HEK293T (cell line): ENCODE measurements at regions not wholly inside any gene's neighbourhood (a gene's known extent, or its start where the extent isn't known, plus 50 kb on each side); places are given as distances from the start of the nearest gene placed in this dataset.
"Not testable (repeated sequence)": the region's sequence is repeated elsewhere in the genome, so short reads cannot be mapped to it uniquely, and the experiment has no call there.

Experiments
- CTCF ChIA-PET: fragments of 350-600 bp; formaldehyde crosslinking; extraction: SDS; loops from one replicate; lab custom pipeline; 2021; ENCODE audit warnings: antibody characterized with exemption, inconsistent platforms; lab: Yijun Ruan, JAX
- POLR2A ChIA-PET: fragments of 350-600 bp; formaldehyde crosslinking; extraction: SDS; loops from one replicate; lab custom pipeline; 2020; ENCODE audit warnings: antibody characterized with exemption, inconsistent platforms; lab: Yijun Ruan, JAX
- DNase-seq: peaks from one replicate; pipeline ENCODE4 v3.0.0; 2012; ENCODE audit warnings: mixed read lengths; ENCODE audit errors: extremely low spot score
- ARNT ChIP-seq: fragments of 450-650 bp; IDR thresholded peaks from 2 replicates; pipeline ENCODE4 v1.6.1; 2017; ENCODE audit warnings: mild to moderate bottlenecking
- BHLHE40 ChIP-seq: fragments of 450-650 bp; IDR thresholded peaks from 2 replicates; pipeline ENCODE4 v1.6.1; 2016; ENCODE audit warnings: mild to moderate bottlenecking, moderate library complexity, borderline replicate concordance
- CTBP1 ChIP-seq: fragments of 450-650 bp; IDR thresholded peaks from 2 replicates; pipeline ENCODE4 v1.6.1; 2016; ENCODE audit warnings: borderline replicate concordance
- ELF4 ChIP-seq: fragments of 450-650 bp; IDR thresholded peaks from 2 replicates; pipeline ENCODE4 v1.6.1; 2017; ENCODE audit warnings: antibody characterized with exemption
- FOXA1 ChIP-seq: fragments of 450-650 bp; IDR thresholded peaks from 2 replicates; pipeline ENCODE4 v1.6.1; 2016; ENCODE audit warnings: mild to moderate bottlenecking
- FOXK2 ChIP-seq: fragments of 450-650 bp; IDR thresholded peaks from 2 replicates; pipeline ENCODE4 v1.6.1; 2016; ENCODE audit warnings: mild to moderate bottlenecking
- FOXM1 ChIP-seq: fragments of 450-650 bp; IDR thresholded peaks from 2 replicates; pipeline ENCODE4 v1.6.1; 2017; ENCODE audit warnings: mild to moderate bottlenecking, borderline replicate concordance
- HDGF ChIP-seq: fragments of 450-650 bp; IDR thresholded peaks from 2 replicates; pipeline ENCODE4 v1.6.1; 2017; ENCODE audit warnings: antibody characterized with exemption, borderline replicate concordance
- L3MBTL2 ChIP-seq: fragments of 450-650 bp; conservative IDR thresholded peaks from 2 replicates; pipeline ENCODE4 v1.6.1; 2016; ENCODE audit warnings: mild to moderate bottlenecking
- LEF1 ChIP-seq: fragments of 450-650 bp; IDR thresholded peaks from 2 replicates; pipeline ENCODE4 v1.6.1; 2017; ENCODE audit warnings: mild to moderate bottlenecking, borderline replicate concordance
- NFRKB ChIP-seq: fragments of 450-650 bp; IDR thresholded peaks from 2 replicates; pipeline ENCODE4 v1.6.1; 2016; ENCODE audit warnings: mild to moderate bottlenecking, moderate library complexity
- PKNOX1 ChIP-seq: fragments of 450-650 bp; IDR thresholded peaks from 2 replicates; pipeline ENCODE4 v1.6.1; 2016
- SP1 ChIP-seq: fragments of 450-650 bp; IDR thresholded peaks from 2 replicates; pipeline ENCODE4 v1.6.1; 2017
- SUZ12 ChIP-seq: fragments of 450-650 bp; IDR thresholded peaks from 2 replicates; pipeline ENCODE4 v1.6.1; 2016; ENCODE audit warnings: mild to moderate bottlenecking
- TARDBP ChIP-seq: fragments of 450-650 bp; IDR thresholded peaks from 2 replicates; pipeline ENCODE4 v1.6.1; 2016
- ZNF384 ChIP-seq: fragments of 450-650 bp; IDR thresholded peaks from 2 replicates; pipeline ENCODE4 v1.6.1; 2016

- TF ChIP-seq ARNT (no peak), HDGF (no peak), ELF4 (no peak), SUZ12 (no peak), FOXK2 (no peak), FOXM1 (no peak), PKNOX1 (no peak), CTBP1 (no peak), SP1 (no peak), FOXA1 (no peak), L3MBTL2 (no peak), BHLHE40 (no peak), NFRKB (no peak), TARDBP (no peak), LEF1 (no peak)
- ChIA-PET CTCF (no interaction called here), POLR2A (no interaction called here)
- no peak for DNase-seq
Measured at GRCh38 chr12:127822809-127823411, 444.1 kb upstream of the TMEM132C start.

- CTCF ChIA-PET: no interaction called here
- POLR2A ChIA-PET: no interaction called here
- DNase-seq: no peak
- TF ChIP-seq FOXM1 (no peak), HDGF (no peak), ZNF384 (no peak), BHLHE40 (no peak), NFRKB (no peak), TARDBP (no peak), SP1 (no peak), ELF4 (no peak), LEF1 (no peak)
Measured at GRCh38 chr12:127823801-127824200, 443.2 kb upstream of the TMEM132C start.

GRCh38 chr12:127829281-127830064, 437.5 kb upstream of the TMEM132C start:
- CTCF ChIA-PET: no interaction called here
- POLR2A ChIA-PET: no interaction called here
- DNase-seq: no peak
- no peak for TF ChIP-seq LEF1
- TF ChIP-seq FOXA1: no peak
- no peak for TF ChIP-seq PKNOX1
- TF ChIP-seq BHLHE40: no peak
- no peak for TF ChIP-seq FOXK2
- no peak for TF ChIP-seq CTBP1
- TF ChIP-seq ZNF384: no peak

- no peak for DNase-seq
- TF ChIP-seq L3MBTL2 (no peak), ARNT (no peak), LEF1 (no peak), HDGF (no peak), SUZ12 (no peak), BHLHE40 (no peak), TARDBP (no peak), FOXA1 (no peak), FOXK2 (no peak), PKNOX1 (no peak), ELF4 (no peak), CTBP1 (no peak)
- ChIA-PET CTCF (no interaction called here), POLR2A (no interaction called here)
Measured at GRCh38 chr12:127830065-127830460, 436.9 kb upstream of the TMEM132C start.

- DNase-seq: no peak
- ChIA-PET POLR2A (no interaction called here), CTCF (no interaction called here)
- no peak for TF ChIP-seq ARNT
- TF ChIP-seq TARDBP: no peak
- TF ChIP-seq L3MBTL2: no peak
- TF ChIP-seq SP1: no peak
- no peak for TF ChIP-seq FOXA1
- no peak for TF ChIP-seq BHLHE40
- TF ChIP-seq FOXK2: no peak
- TF ChIP-seq ELF4: no peak
- TF ChIP-seq CTBP1: no peak
- no peak for TF ChIP-seq ZNF384
- TF ChIP-seq HDGF: no peak
- no peak for TF ChIP-seq FOXM1
- TF ChIP-seq NFRKB: no peak
- TF ChIP-seq SUZ12: no peak
Measured at GRCh38 chr12:127830730-127831129, 436.2 kb upstream of the TMEM132C start.

- TF ChIP-seq LEF1 (no peak), HDGF (no peak), NFRKB (no peak), FOXM1 (no peak), FOXK2 (no peak), FOXA1 (no peak)
- ChIA-PET POLR2A (no interaction called here), CTCF (no interaction called here)
- no peak for DNase-seq
Measured at GRCh38 chr12:127832172-127832571, 434.8 kb upstream of the TMEM132C start.

GRCh38 chr12:127836802-127837201, 430.2 kb upstream of the TMEM132C start:
- POLR2A ChIA-PET, CTCF ChIA-PET: not testable (repeated sequence)

More at GRCh38 chr12:127836802-127837201, 430.2 kb upstream of the TMEM132C start:
- not testable (repeated sequence) for DNase-seq
